SJCRH30 (cell line): ENCODE measurements at regions not wholly inside any gene's neighbourhood (a gene's known extent, or its start where the extent isn't known, plus 50 kb on each side); places are given as distances from the start of the nearest gene placed in this dataset.

Experiments
- DNase-seq, 2 experiments: peaks; one replicate each; pipeline ENCODE4 v3.0.0-alpha.2; 2015 to 2020
- H3K27ac ChIP-seq: fragments of 250-450 bp; sonication (Bioruptor Pico); 2 replicates; pipeline ENCODE4 v1.5.1; 2020; ENCODE audit warnings: mild to moderate bottlenecking, moderate library complexity
- H3K27me3 ChIP-seq: fragments of 250-450 bp; sonication (Bioruptor Pico); 2 replicates; pipeline ENCODE4 v1.5.1; 2020; ENCODE audit warnings: mild to moderate bottlenecking, moderate library complexity
- H3K36me3 ChIP-seq: fragments of 250-450 bp; sonication (Bioruptor Pico); 2 replicates; pipeline ENCODE4 v1.5.1; 2020; ENCODE audit warnings: mild to moderate bottlenecking, moderate library complexity
- H3K4me1 ChIP-seq: fragments of 250-450 bp; sonication (Bioruptor Pico); 2 replicates; pipeline ENCODE4 v1.5.1; 2020; ENCODE audit warnings: mild to moderate bottlenecking, moderate library complexity
- H3K4me3 ChIP-seq: fragments of 250-450 bp; sonication (Bioruptor Pico); 2 replicates; pipeline ENCODE4 v1.5.1; 2020; ENCODE audit warnings: mild to moderate bottlenecking, moderate library complexity
- H3K9me3 ChIP-seq: fragments of 250-450 bp; sonication (Bioruptor Pico); replicated peaks from 2 replicates; pipeline ENCODE4 v1.5.1; 2020; ENCODE audit warnings: mild to moderate bottlenecking, moderate library complexity

DNA sequence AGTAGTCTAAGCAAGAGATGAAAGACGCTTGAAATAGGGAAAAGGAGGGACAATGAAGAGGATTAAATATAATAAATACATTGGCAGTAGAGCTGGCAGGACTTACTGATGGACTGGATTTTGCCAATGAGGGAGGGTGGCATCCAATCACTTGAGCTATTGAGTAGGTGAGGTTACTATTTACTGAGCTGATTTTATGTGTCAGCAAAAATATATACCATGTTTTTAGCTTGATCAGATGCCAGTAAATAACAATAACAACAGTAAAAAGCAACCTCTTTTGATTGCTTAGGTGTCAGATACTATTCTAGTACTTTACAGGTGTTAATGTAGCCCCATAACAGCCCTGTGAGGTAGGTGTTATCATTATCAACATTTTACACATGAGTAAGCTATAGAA, 187.5 kb upstream of the LMNTD1 start:
- Histone ChIP-seq H3K36me3 (no peaks in the 10 kb centered on the region), H3K9me3 (no peaks in the 10 kb centered on the region), H3K27ac (no peak overlapping the region), H3K4me3 (no peak overlapping the region), H3K27me3 (no peaks in the 10 kb centered on the region), H3K4me1 (no peaks in the 10 kb centered on the region)
- DNase-seq, result no peak

DNA sequence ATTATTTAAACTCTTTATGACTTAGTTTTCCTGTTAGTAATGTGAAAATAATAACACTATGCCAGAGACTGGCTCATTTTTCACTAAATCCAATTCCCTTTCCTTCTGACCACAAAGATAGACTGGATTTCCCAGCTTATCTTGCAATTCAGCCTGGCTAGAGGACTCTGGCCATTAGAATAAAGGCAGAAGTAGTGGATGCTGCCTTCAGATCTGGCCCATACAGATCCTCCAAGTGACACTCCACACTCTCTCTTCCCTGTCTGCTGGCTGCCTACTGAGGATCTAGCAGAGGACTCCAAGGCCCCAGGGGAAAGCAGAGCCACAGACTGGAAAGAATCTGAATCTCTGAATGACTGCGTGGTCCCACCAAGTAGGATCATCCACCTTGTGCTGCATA, 188.8 kb upstream of the LMNTD1 start:
- Histone ChIP-seq H3K27me3 (no peaks in the 10 kb centered on the region), H3K4me3 (no peak overlapping the region), H3K36me3 (no peaks in the 10 kb centered on the region), H3K27ac (no peak overlapping the region), H3K9me3 (no peaks in the 10 kb centered on the region), H3K4me1 (no peaks in the 10 kb centered on the region)
- DNase-seq, result no peak

DNA sequence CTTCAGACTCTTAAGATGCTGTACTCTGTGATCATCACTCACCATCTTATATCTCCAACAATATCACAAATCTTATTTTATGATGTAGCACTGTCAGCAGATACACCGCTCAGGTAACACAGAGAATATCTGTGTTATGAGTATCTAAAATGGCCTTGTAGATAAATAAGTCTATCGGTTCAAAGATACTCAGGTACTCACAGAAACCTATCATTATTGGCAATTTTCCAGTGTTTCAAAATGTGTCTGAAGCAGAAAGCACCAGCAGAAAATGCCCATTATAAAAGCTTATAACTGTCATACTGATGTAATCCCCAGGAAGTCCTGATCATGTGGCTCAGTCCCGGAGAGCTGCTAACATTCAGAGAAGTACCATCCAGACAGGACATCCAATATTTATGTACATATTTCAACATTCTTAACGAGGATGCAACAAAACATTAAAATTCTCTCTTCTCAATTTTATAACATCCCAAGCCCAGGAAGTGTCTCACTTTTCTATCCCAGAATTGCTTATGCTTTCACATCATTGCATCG, 190.7 kb upstream of the LMNTD1 start:
- Histone ChIP-seq H3K4me3 (no peak overlapping the region), H3K27me3 (no peaks in the 10 kb centered on the region), H3K9me3 (no peaks in the 10 kb centered on the region), H3K36me3 (no peaks in the 10 kb centered on the region), H3K27ac (no peak overlapping the region), H3K4me1 (no peaks in the 10 kb centered on the region)
- DNase-seq, result no peak

DNA sequence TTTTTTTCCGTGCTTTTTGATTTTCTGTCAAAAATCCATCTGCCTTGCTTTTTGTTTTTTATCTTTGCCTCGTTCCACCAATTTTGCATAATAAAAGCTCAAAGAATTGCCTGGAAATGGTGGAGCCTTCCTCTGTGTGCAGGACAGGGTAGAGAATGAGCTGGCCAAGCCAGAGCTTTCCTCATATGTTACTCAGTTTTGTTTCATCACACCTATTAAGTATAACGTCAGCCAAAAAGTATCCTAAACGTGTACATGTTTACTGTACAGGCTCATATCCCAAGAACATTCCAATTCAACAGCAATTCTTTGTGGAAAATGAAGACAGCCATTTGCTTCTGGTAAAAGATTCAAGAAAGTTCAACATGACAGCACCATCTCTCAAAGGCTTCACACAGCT, 191.2 kb upstream of the LMNTD1 start:
- no peak overlapping the region for H3K4me3 ChIP-seq
- H3K27me3 ChIP-seq, result no peaks in the 10 kb centered on the region
- H3K9me3 ChIP-seq, result no peaks in the 10 kb centered on the region
- no peaks in the 10 kb centered on the region for H3K4me1 ChIP-seq
- no peak overlapping the region for H3K27ac ChIP-seq
- H3K36me3 ChIP-seq, result no peaks in the 10 kb centered on the region
- no peak for DNase-seq

DNA sequence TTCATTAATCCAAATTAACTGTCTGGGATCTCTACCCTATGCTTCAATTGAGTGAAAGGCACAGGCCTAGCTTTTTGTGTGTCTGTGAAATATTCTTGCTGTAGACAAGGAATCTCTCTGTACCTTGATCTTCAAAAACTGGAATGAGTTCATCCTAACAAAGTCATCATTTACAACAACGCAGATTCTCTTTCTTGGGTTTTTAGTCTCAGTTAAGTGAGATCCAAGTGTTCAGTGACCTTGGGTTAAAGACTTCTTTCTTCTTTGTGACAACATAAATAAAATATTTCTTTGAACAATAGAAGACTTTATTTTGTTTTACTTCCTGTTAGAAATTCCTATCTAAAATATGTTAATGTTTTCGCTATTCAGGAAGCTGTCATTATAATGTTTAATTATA, 192.2 kb upstream of the LMNTD1 start:
- H3K27me3 ChIP-seq, result no peaks in the 10 kb centered on the region
- no peak for DNase-seq
- H3K4me1 ChIP-seq, result no peaks in the 10 kb centered on the region
- no peak overlapping the region for H3K4me3 ChIP-seq
- H3K9me3 ChIP-seq, result no peaks in the 10 kb centered on the region
- no peak overlapping the region for H3K27ac ChIP-seq
- H3K36me3 ChIP-seq, result no peaks in the 10 kb centered on the region

DNA sequence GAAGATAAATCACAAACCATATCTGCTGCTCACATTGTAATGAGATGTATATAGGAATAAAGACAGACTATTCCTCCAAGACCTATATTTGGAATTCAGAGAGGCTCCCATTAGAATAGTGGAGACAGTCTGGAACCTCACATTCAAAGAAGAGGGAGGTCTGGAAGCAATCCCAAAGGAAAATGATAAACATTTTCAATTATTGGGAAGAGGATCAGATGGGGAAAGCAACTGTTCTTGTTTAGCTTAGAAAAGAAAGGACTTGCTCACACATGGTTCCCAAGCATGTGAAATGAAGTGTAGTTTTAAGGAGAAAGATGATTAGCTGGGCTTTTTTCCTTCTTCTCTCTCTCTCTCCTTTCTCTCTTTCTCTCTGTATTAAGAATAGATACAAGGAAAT, 193.0 kb upstream of the LMNTD1 start:
- no peaks in the 10 kb centered on the region for H3K36me3 ChIP-seq
- H3K27me3 ChIP-seq, result no peaks in the 10 kb centered on the region
- DNase-seq, result no peak
- no peak overlapping the region for H3K4me3 ChIP-seq
- no peak overlapping the region for H3K27ac ChIP-seq
- H3K4me1 ChIP-seq, result no peaks in the 10 kb centered on the region
- no peaks in the 10 kb centered on the region for H3K9me3 ChIP-seq

DNA sequence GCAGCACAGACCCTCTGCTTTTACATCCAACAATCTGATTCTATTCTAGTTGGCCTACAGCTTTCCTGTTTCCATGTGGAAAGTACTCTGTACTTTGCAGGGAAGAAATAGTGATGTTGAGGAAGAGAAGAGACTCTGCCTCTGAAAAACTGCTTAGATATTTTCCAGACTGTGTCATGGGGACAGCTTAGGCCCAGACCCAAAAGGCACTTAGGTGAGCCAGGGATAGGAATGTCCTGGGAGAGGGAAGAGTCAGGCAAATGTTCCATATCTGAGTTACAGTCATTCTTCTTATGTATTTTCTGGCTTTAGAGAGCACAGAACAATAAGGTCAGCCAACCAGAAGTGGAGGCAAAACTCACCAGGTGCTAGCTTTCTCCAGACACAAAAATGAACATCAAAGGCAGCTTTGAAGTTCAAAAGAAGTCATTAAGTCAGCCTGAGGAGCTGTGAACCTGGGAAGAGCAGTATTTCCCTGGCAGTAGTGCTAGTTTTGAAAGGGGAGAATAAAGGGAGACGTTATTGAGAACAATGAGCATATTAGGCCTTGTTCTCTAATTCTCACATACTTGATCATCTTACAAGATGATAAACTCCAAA, 199.7 kb upstream of the LMNTD1 start:
- Histone ChIP-seq H3K27ac (no peak overlapping the region), H3K36me3 (no peaks in the 10 kb centered on the region), H3K4me3 (no peak overlapping the region), H3K9me3 (no peaks in the 10 kb centered on the region), H3K27me3 (no peaks in the 10 kb centered on the region), H3K4me1 (no peaks in the 10 kb centered on the region)
- DNase-seq, result no peak

DNA sequence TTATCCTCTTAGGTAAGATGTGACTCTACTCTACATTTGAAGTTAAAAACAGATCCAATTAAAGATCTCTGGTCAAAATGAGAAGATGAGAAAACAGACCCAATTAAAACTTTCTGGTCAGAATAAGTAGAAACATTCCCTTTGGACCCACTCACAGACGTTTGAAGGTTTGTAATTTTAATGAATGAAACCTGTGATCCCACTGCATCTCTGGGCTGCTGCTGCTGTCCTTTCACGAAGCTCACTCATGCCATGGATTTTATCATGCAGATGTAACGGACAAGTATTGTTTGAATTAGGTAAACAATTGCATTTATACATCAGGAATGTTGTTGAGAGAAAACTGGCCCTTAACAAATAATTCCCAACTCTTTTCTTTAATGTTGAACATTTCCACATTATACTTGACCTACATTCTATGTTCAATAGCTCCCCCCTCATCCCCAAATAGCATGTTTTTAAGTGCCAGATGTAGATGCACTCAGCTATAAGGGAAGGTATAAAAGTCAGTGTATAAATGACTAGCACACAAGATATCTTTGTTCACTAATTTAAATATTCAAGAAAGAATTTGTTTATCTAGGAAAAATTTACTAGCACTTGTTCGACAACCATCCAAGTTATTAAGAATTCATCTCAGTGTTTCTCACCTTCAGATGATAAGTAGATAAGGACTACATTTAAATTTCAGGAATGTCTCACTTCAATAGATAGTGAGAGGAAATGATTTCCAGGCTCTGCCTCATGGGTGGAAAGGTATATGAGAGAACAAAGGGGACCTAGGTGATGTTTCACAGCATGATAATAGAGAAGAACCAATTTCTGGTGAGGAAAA, 202.3 kb upstream of the LMNTD1 start:
- Histone ChIP-seq H3K9me3 (no peaks in the 10 kb centered on the region), H3K27me3 (no peaks in the 10 kb centered on the region), H3K4me1 (no peaks in the 10 kb centered on the region), H3K27ac (no peak overlapping the region), H3K4me3 (no peak overlapping the region), H3K36me3 (no peaks in the 10 kb centered on the region)
- no peak for DNase-seq

DNA sequence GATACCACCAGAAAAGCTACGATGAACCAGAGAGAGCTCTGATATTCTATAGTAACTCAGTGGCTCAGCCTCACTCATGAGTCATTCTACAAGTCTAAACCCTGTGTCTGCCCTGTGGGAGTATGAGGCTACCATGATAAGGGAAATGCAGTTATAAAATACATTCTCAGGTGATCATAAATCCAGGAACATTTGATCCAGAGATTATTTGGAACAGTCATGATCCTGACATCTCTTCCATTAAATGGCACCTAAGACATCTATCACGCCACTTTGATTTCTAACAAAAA, 202.6 kb upstream of the RASSF8 start:
- Histone ChIP-seq H3K27ac (no peak overlapping the region), H3K9me3 (no peaks in the 10 kb centered on the region), H3K4me1 (no peaks in the 10 kb centered on the region), H3K4me3 (no peak overlapping the region), H3K27me3 (no peaks in the 10 kb centered on the region), H3K36me3 (no peaks in the 10 kb centered on the region)
- no peak for DNase-seq

DNA sequence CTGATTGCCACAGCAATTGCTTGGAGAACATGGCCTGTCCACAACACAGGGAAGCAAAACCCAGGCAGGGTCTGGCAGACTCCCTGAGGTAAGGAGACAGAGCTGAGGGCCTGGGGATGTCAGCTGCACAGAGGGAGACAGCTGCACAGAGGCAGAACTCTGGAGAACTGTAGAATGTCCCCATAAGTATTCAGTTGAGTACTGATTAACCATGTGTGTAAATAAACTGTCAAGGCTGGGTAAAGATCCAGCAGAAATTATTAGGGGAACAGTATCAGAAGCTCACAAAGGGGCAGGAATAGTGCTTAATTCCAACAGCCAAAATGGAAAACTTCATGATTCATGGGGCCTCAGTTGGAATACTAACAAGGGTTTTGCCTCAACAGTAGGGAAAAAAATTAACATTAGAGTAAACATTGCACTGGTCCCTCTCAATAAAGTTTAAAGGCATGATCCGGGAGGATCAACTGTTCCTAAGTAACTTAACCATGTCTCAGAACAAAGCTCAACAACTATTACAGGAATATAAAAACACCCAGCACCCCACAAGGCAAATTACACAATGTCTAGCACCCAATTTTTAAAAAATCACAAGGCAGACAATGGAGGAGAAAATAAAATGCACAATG, 201.3 kb upstream of the RASSF8 start:
- H3K27me3 ChIP-seq, result no peaks in the 10 kb centered on the region
- no peaks in the 10 kb centered on the region for H3K4me1 ChIP-seq
- peak; percentile 9 to 33 for DNase-seq
- no peaks in the 10 kb centered on the region for H3K9me3 ChIP-seq
- H3K36me3 ChIP-seq, result no peaks in the 10 kb centered on the region
- no peak overlapping the region for H3K27ac ChIP-seq
- H3K4me3 ChIP-seq, result no peak overlapping the region

DNA sequence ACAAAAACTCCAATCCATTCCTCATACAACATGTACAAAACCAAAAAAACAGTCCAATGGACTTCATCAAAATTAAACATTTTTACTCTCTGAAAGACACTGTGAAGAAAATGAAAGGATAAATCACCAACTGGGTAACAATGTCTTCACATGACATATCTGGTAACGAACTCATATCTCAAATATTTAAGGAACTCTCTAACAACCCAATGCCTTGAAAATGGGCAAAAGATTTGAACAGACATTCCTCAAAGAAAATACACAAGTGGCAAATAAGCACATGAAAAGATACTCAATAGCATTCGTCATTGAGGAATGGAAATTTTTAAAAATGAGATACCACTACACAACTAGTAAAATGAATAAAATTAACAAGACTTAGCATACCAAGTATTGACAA, 198.7 kb upstream of the RASSF8 start:
- no peak overlapping the region for H3K27ac ChIP-seq
- no peaks in the 10 kb centered on the region for H3K4me1 ChIP-seq
- H3K27me3 ChIP-seq, result no peaks in the 10 kb centered on the region
- no peaks in the 10 kb centered on the region for H3K36me3 ChIP-seq
- no peak overlapping the region for H3K4me3 ChIP-seq
- no peak for DNase-seq
- H3K9me3 ChIP-seq, result no peaks in the 10 kb centered on the region

DNA sequence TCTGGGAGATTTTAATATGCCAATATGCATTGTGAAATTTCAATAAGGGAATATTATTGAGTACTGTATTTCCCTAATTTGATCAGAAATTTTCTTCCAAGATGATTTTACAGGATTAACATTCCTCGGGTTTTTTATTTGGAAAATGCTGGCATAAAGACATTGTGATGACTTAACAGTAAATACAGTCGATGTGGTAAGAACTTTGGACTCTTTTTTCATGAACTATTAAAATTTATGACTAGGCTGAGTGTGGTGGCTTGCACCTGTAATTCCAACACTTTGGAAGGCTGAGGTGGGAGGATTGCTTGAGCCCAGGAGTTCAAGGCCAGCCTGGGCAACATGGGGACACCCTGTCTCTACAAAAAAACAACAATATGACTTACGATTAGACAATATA, 197.1 kb upstream of the RASSF8 start:
- Histone ChIP-seq H3K27ac (no peak overlapping the region), H3K9me3 (no peaks in the 10 kb centered on the region), H3K4me3 (no peak overlapping the region), H3K27me3 (no peaks in the 10 kb centered on the region), H3K36me3 (no peaks in the 10 kb centered on the region), H3K4me1 (no peaks in the 10 kb centered on the region)
- no peak for DNase-seq

DNA sequence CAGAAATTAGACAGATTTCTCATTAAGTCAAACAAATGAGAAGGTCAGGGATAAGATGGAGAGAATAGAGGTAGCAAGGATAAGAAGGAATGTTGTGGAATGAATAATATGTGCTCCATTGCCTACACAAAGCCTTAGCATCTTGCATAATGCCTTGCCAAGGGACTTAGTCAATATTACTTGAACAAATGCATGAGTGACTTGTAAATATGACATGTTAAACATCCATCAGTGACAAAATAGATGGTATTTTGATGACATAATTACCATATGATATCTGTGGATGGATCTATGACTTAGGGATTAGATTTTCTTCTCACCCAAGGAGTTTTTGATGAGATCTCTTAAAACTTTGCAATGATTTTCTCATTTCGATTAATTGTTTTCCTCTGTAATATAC, 194.1 kb upstream of the RASSF8 start:
- Histone ChIP-seq H3K4me1 (no peaks in the 10 kb centered on the region), H3K27me3 (no peaks in the 10 kb centered on the region), H3K4me3 (no peak overlapping the region), H3K27ac (no peak overlapping the region), H3K36me3 (no peaks in the 10 kb centered on the region), H3K9me3 (no peaks in the 10 kb centered on the region)
- DNase-seq, result no peak

DNA sequence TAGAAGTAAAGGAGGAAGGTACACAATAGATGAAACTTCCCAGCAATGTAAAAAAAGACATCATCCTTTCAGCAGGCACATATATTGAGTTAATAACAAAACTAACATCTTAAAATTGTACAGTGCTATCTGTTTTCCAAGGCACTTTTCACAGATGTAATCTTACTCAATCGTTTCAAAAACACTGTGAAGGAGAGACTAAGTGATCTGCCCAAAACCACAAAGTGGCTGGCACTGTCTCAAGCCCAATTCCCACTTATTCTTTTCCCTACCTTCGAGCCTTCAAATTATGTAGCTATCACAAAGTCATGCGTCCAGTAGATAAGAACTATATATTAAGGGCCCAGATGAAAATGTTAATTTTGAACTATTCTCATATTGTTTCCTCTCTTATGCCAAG, 193.6 kb upstream of the RASSF8 start:
- DNase-seq, result no peak
- Histone ChIP-seq H3K4me3 (no peak overlapping the region), H3K9me3 (no peaks in the 10 kb centered on the region), H3K27ac (no peak overlapping the region), H3K36me3 (no peaks in the 10 kb centered on the region), H3K27me3 (no peaks in the 10 kb centered on the region), H3K4me1 (no peaks in the 10 kb centered on the region)

DNA sequence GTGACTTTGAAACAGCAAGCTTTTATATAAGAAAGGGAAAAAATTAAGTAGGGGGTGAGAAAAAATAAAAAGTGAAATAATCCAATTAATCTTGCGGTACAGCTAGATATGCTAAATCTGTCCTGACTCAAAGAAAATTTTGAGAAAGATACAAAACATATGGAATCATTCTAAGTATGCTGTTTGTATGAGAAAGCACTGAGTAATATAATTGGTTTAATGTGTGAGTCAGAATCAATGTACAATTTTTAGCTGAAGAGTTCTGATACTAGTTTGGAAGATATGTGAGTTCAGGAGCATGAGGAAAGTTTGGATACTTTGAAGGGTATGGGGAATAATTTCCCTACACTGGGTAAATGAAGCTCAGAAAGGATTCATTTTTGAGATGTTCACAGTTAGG, 190.9 kb upstream of the RASSF8 start:
- H3K4me1 ChIP-seq, result no peaks in the 10 kb centered on the region
- H3K27me3 ChIP-seq, result no peaks in the 10 kb centered on the region
- no peaks in the 10 kb centered on the region for H3K9me3 ChIP-seq
- DNase-seq, result no peak
- H3K27ac ChIP-seq, result no peak overlapping the region
- H3K36me3 ChIP-seq, result no peaks in the 10 kb centered on the region
- H3K4me3 ChIP-seq, result no peak overlapping the region

DNA sequence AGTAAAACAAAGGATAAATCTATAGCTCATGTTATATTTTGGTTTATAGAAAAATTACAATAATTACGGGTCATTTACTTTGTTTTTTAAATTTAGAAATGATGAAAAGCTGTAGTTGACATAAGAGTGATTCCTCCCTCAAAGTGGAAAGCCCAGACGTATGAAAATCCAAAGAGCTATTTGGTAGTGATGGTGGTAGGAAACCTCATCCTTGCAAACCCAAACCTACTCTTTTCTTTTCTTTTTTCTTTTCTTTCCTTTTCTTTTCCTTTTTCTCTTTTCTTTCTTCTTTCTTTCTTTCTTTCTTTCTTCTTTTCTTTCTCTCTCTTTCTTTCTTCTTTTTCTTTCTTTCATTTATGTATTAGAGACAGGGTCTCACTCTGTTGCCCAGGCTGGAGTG, 190.3 kb upstream of the RASSF8 start:
- H3K27ac ChIP-seq, result no peak overlapping the region
- H3K27me3 ChIP-seq, result no peaks in the 10 kb centered on the region
- H3K4me3 ChIP-seq, result no peak overlapping the region
- H3K36me3 ChIP-seq, result no peaks in the 10 kb centered on the region
- H3K9me3 ChIP-seq, result no peaks in the 10 kb centered on the region
- no peaks in the 10 kb centered on the region for H3K4me1 ChIP-seq
- no peak for DNase-seq
